CD4-positive, alpha-beta T cell treated with Interleukin-4 for 4 hours (primary cell): ENCODE measurements at regions not wholly inside any gene's neighbourhood (a gene's known extent, or its start where the extent isn't known, plus 50 kb on each side); places are given as distances from the start of the nearest gene placed in this dataset.
"Not testable (repeated sequence)": the region's sequence is repeated elsewhere in the genome, so short reads cannot be mapped to it uniquely, and the experiment has no call there.

Experiments used
- DNase-seq: peaks from one replicate; pipeline ENCODE4 v3.0.0-alpha.2; 2020

DNA sequence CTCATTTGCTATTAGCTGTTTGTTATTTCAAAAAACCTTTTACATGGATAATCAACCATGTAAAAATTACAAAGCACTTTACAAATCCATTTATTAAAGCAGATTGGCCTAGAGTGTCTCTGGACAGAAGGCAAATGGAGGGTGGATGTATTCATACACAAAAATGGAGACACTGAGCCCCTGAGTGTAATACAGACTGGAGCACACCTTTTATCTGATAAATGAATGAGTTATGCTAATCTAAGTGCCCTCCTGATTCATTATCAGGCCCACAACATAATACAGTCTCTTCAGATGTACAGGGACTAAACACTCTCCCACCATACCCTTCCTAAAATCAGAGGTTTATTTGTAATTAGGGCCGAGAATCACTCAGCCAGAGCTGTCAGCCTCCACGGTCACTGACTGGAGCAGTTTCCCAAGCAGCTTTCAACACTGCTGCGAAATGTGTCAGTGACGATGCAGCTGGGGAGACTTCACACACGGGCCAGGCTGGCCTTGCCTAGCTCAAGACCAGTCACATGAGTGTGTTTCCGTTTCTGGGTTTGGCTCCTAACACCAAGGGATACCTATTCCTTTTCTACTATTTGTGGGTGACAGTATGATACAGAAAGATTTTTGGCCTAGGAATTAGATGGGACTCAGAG is 271.8 kb downstream of the ZIC1 start:
- no peak for DNase-seq

GRCh38 chr3:147688868-147689267 is 279.7 kb downstream of the ZIC1 start:
- DNase-seq: no peak

DNA sequence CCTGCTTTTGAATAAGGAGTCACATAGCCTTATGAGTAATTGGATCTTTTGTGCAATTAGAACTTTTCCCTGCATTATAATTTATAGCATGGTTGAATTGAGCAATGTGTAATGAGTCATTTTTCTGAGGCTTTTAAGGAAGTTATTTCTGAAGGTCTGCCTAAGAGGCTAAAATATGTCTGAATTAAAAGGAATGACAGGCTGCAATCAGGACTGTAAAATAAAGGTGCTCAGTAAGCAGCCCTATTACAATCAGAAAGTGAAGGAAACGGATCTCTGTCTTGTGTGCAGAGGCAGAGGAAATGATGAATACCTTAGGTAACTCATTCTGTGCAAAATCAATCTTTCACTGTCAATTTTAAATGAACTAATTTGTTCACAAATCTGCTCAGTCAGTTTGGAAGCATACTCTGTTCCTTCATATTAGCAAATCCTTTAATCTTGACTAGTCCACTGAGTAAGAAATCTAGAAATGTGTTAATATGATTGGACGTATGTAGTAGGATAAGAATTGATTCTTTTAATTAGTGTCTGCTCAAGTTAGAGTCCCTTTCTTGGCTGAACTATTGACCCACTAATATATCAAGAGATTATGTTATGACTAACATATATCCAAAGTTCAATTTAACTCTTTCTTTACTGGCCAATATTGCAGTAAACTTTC is 290.1 kb downstream of the ZIC1 start:
- no peak for DNase-seq

DNA sequence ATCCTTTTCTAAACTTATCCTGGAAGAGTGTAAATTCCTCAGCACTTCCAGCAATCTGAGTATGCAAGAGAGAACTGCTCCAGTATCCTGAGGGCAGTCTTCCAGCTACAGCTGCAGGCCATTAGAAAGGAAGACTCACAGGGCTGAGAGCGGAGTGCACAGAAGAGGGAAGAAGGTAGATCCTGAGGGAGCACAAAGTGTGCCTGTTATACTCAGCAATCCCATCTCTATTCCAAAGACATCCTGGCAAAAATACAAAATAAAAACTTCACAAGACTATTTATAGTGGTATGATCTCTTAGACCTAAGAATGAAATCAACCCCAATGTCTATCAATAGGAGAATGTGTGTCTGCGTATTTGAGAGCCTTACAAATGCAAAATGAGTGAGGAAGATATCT is 292.0 kb downstream of the ZIC1 start:
- no peak for DNase-seq

GRCh38 chr3:147702509-147702908 is 293.3 kb downstream of the ZIC1 start:
- no peak for DNase-seq

DNA sequence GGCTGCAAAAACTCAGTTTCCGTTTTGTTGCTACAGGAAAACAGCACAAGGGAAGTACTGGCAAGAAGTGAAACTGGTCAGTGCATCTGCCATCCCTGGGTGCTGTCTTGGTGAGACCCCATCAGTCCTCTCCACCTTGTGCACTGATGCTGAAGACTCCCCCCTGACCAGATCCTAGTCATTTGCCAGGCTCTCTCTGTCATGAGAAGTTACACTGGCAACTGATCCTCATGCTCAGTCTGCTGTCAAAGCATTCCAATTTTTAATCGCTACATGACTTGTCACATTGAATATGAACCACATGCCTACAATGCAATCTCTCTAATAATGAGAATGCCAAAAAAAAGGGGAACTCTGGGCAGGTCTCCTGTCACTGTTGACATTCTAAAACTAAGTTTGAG is 296.5 kb downstream of the ZIC1 start:
- DNase-seq: no peak

DNA sequence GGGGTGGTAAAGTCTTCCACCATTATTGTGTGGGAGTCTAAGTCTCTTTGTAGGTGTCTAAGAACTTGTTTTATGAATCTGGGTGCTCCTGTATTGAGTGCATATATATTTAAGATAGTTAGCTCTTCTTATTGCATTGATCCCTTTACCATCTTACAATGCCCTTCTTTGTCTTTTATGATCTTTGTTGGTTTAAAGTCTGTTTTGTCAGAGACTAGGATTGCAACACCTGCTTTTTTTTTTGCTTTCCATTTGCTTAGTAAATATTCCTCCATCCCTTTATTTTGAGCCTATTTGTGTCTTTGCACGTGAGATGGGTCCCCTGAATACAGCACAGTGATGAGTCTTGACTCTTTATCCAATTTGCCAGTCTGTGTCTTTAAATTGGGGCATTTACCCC is 301.6 kb downstream of the ZIC1 start:
- DNase-seq: not testable (repeated sequence)

DNA sequence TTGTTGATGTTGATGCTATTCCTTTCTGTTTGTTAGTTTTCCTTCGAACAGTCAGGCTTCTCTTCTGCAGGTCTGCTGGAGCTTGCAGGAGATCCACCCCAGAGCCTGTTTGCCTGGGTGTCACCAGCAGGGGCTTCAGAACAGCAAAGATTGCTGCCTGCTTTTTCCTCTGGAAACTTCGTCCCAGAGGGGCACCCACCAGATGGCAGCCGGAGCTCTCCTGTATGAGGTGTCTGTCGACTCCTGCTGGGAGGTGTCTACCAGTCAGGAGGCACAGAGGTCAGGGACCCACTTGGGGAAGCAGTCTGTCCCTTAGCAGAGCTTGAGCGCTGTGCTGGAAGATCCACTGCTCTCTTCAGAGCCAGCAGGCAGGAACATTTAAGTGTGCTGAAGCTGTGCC is 303.2 kb downstream of the ZIC1 start:
- no peak for DNase-seq

DNA sequence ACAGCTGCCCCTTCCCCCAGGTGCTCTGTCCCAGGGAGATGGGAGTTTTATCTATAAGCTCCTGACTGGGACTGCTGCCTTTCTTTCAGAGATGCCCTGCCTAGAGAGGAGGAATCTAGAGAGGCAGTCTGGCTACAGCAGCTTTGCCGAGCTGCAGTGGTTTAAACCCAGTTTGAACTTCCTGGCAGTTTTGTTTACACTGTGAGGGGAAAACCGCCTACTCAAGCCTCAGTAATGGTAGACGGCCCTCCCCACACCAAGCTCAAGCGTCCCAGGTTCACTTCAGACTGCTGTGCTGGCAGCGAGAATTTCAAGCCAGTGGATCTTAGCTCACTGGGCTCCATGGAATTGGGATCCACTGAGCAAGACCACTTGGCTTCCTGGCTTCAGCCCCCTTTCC is 303.6 kb downstream of the ZIC1 start:
- not testable (repeated sequence) for DNase-seq

GRCh38 chr3:147713234-147714133 is 304.3 kb downstream of the ZIC1 start:
- no peak for DNase-seq

- DNase-seq: no peak
Measured at GRCh38 chr3:147729641-147730040, 320.5 kb downstream of the ZIC1 start.

DNA sequence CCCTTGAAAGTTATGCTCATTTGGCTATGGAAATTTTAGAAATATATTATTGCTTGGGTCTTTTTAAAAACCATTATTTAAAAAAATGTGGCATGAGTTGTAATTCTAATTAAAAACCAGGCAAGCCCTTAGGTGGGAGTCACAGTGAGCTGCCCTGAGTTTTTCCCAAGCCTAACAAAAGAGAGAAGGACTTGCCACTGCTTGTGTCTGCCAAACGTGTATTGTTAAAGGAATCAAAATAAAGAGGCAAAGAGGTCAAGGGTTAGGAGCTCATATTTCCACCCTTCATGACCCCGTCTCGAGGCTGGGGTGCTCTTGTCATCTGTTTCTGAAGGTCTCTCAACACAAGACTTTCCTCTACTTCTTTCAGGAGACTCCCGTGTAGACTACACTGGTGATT is 321.1 kb downstream of the ZIC1 start:
- DNase-seq: no peak

GRCh38 chr3:147733217-147733616 is 324.1 kb downstream of the ZIC1 start:
- DNase-seq: no peak

DNA sequence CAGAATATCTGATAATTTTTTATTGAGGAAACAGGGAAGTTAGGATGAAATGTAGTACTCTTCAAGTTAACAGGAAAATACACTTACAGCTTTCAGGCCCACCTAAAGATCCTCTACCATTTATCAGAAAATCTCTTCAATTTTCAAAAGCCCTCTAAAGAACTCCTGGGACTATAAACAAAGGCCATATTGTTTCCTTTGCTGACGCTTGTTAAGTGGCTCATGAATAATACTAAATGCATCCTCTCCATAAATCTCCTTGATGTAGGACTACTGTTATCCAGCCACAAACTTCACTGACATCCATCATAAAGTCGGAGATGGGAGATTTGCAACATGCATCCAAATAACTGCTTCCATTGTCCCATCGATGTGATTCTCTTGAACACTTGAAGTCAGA is 326.5 kb downstream of the ZIC1 start:
- DNase-seq: no peak

DNA sequence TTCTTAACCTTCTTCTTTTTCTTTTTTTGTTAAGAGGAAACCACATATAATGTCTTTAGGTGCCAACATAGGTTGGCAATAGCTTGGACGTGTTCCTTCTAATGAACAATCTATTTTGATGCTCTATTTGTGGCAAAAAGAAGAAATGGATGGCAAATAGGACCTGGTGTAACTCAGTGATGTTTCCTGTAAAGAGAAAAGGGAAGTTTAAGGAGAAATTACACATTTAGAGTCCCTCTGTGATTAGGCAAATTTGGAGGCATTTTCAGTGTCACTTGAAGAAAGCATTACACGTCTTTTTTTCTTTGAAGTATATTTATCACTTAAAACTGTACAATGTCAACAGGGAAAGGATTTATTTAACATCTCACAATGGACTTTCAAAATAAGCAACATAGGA is 327.1 kb downstream of the ZIC1 start:
- no peak for DNase-seq

GRCh38 chr3:147737376-147737775 is 328.2 kb downstream of the ZIC1 start:
- no peak for DNase-seq

GRCh38 chr3:147740928-147741327 is 331.8 kb downstream of the ZIC1 start:
- no peak for DNase-seq

DNA sequence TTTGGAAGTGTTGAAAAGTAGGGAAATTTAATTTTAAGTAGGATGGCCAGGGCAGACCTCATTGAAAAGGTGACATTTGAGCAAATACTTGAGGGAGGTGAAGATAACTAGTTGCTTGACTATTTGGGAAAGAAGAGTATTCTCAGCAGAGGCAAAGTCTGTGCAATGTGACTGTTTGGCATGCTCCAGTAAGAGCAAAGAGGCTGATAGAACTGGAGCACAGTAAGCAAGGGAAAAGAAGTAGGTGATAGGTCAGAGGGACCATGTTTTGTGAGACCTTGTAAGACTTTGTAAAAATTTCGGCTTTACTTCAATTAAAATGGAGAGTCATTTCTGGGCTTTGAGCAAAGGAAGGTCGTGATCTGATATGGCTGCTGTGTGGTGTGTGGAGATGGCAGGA is 335.8 kb downstream of the ZIC1 start:
- no peak for DNase-seq

- DNase-seq: no peak
Measured at GRCh38 chr3:147755310-147755709, 346.1 kb downstream of the ZIC1 start.

DNA sequence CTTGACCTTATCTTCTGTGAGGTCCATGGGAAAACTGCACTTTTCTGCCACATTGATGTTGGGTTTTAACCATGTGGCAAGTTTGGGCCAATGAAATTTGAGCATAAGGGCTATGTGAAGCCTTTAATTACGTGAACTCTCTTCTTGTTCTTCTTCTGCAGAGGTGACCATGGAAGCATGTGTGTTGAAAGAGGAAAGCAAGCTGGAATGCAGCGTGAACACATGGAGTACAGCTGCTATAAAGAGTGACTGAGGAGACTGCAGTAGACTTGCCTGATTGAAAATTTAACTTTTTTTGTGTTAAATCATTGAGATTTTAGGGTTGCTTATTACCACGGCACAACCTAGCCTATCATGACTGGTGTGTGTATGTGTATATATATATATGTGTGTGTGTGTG is 347.3 kb downstream of the ZIC1 start:
- no peak for DNase-seq

DNA sequence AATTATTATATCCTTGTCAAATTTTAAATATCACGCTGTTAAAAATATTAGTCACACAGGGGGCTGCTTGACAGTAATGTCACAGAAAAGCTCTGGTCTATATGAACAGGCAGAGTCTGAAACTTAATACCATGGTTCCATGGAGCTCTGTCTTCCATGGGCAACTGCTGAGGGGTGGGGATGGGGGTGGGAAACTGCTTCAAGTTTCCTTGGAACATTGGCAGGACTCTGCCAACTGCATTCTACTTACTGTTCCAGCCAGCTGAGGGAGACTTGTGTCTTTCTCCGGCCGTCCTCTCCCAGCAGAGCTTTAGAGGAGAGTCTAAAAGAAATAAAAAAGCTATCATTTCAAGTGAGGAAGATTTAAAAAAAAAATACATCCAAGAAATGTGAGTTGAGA is 348.7 kb downstream of the ZIC1 start:
- no peak for DNase-seq

- no peak for DNase-seq
Measured at GRCh38 chr3:147758771-147759170, 349.6 kb downstream of the ZIC1 start.

DNA sequence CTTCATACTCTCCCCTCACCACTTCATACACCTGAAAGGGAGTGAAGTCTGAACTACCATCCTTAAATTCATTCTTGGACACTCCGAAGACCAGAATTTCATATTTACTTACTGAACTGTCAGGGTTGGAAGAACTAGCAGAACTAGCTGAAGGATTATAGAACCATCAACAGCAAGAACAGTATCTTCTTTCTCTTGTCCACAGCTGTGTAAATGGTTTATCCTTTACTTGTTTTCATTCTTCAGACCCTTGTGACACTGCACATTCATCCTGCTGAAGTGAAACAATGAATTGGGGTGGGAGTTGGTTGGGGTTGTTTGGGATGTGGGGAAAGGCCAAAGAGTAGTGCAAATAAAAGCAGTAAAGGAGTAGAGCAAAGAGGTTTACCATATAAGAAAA is 350.9 kb downstream of the ZIC1 start:
- DNase-seq: no peak

DNA sequence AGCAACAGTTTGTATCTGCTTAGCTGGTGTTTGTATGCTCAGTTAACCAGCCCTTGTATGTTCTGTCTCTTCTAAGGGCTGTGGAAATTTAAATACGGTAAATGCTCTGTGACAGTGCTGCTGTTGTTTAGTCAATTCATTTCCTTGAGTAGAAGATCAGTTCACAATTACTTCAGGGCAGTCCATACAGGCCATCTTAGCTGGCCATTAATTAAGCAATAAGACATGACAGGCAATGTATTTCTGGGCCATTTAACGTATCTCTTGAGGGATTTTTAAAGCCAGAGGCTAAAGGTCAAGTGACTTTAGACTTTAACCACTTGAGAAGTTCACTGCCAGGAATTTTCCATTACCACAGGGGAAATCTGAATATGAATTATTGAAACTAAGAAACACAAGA is 351.8 kb downstream of the ZIC1 start:
- no peak for DNase-seq
